Stimulated activated CD4-positive, alpha-beta T cell treated with anti-CD3 and anti-CD28 coated beads, Interleukin-4, amount 100 ng/mL, for 48 hours (primary cell): ENCODE measurements at regions not wholly inside any gene's neighbourhood (a gene's known extent, or its start where the extent isn't known, plus 50 kb on each side); places are given as distances from the start of the nearest gene placed in this dataset.
A peak's percentile ranks its signal among the peaks of the same experiment; 100 is the strongest.

Source experiments
- DNase-seq, 2 donors: peaks; one replicate each; pipeline ENCODE4 v3.0.0-alpha.2; 2020; ENCODE audit warnings: low read depth in 2 of 2

- no peak for DNase-seq
These were observed 548.5 kb downstream of the SOX6 start for GRCh38 chr11:15807827-15808226.

- DNase-seq, result no peak
These were observed 546.3 kb downstream of the SOX6 start for GRCh38 chr11:15810082-15810481.

- no peak for DNase-seq
These were observed 545.8 kb downstream of the SOX6 start for GRCh38 chr11:15810525-15810924.

GRCh38 chr11:15815246-15816195, 540.8 kb downstream of the SOX6 start:
- no peak for DNase-seq

- no peak for DNase-seq
These were observed 540.0 kb downstream of the SOX6 start for GRCh38 chr11:15816260-15816871.

- DNase-seq, result no peak
These were observed 539.3 kb downstream of the SOX6 start for GRCh38 chr11:15817001-15817400.

- DNase-seq, result no peak
These were observed 538.1 kb downstream of the SOX6 start for GRCh38 chr11:15818132-15818842.

GRCh38 chr11:15819679-15820286, 536.6 kb downstream of the SOX6 start:
- peak; percentile 32 to 38 for DNase-seq

- no peak for DNase-seq
These were observed 534.9 kb downstream of the SOX6 start for GRCh38 chr11:15821451-15821850.

- DNase-seq, result no peak
These were observed 532.3 kb downstream of the SOX6 start for GRCh38 chr11:15824060-15824459.

- DNase-seq, result no peak
These were observed 530.2 kb downstream of the SOX6 start for GRCh38 chr11:15825976-15826650.

GRCh38 chr11:15826826-15827225, 529.5 kb downstream of the SOX6 start:
- DNase-seq, result peak in 1 of 2 donors; percentile 19

- DNase-seq, result no peak
These were observed 528.0 kb downstream of the SOX6 start for GRCh38 chr11:15828215-15828853.

- no peak for DNase-seq
These were observed 527.0 kb downstream of the SOX6 start for GRCh38 chr11:15829312-15829711.

GRCh38 chr11:15830741-15831428, 525.5 kb downstream of the SOX6 start:
- DNase-seq, result no peak

GRCh38 chr11:15835788-15836411, 520.4 kb downstream of the SOX6 start:
- no peak for DNase-seq

GRCh38 chr11:15836795-15837194, 519.6 kb downstream of the SOX6 start:
- DNase-seq, result no peak

GRCh38 chr11:15837901-15838489, 518.4 kb downstream of the SOX6 start:
- DNase-seq, result no peak

GRCh38 chr11:15839061-15839460, 517.3 kb downstream of the SOX6 start:
- no peak for DNase-seq
